Activated B cell treated with CpG ODN at 0.5 μM for 24 hours (primary cell): ENCODE measurements at regions not wholly inside any gene's neighbourhood (a gene's known extent, or its start where the extent isn't known, plus 50 kb on each side); places are given as distances from the start of the nearest gene placed in this dataset.
"Not testable (repeated sequence)": the region's sequence is repeated elsewhere in the genome, so short reads cannot be mapped to it uniquely, and the experiment has no call there.

Experiments used
- ATAC-seq: fragments of 200-7000 bp; cut with Tn5 transposase; one replicate; pipeline ENCODE4 v1.10.0; 2021; ENCODE audit warnings: low read depth, mild to moderate bottlenecking, moderate library complexity
- CTCF ChIA-PET: fragments of 350-600 bp; sonication (Branson Sonifier 250); formaldehyde crosslinking; loops from one replicate; lab custom pipeline; 2021; ENCODE audit warnings: antibody characterized with exemption; lab: Charles Lee
- POLR2A ChIA-PET: fragments of 350-600 bp; sonication (Branson Sonifier 250); formaldehyde crosslinking; loops from one replicate; lab custom pipeline; 2021; ENCODE audit warnings: antibody characterized with exemption; lab: Charles Lee
- DNase-seq: peaks from one replicate; pipeline ENCODE4 v3.0.0; 2022
- H3K27ac Mint-ChIP-seq: one replicate; pipeline ENCODE4 v1.8.0; 2020; ENCODE audit warnings: mixed read lengths
- H3K27me3 Mint-ChIP-seq: one replicate; pipeline ENCODE4 v1.8.0; 2021; ENCODE audit warnings: mixed read lengths
- H3K36me3 Mint-ChIP-seq: one replicate; pipeline ENCODE4 v1.8.0; 2021; ENCODE audit warnings: low read depth, mixed read lengths
- H3K4me1 Mint-ChIP-seq: one replicate; pipeline ENCODE4 v1.8.0; 2021; ENCODE audit warnings: mixed read lengths
- H3K4me3 Mint-ChIP-seq: one replicate; pipeline ENCODE4 v1.8.0; 2020; ENCODE audit warnings: mild to moderate bottlenecking, mixed read lengths
- H3K9me3 Mint-ChIP-seq: one replicate; pipeline ENCODE4 v1.8.0; 2020; ENCODE audit warnings: mixed read lengths
- CTCF ChIP-seq: fragments of 200-600 bp; IDR thresholded peaks from one replicate; pipeline ENCODE4 v1.8.0; 2022; ENCODE audit warnings: antibody characterized with exemption, mild to moderate bottlenecking
- intact Hi-C: fragments of 100-400 bp; cut with micrococcal nuclease; formaldehyde crosslinking; loops from one replicate; pipeline ENCODE4 v1.15.1; 2024

GRCh38 chr5:145661737-145662485, 173.2 kb downstream of the PRELID2 start:
- no peak for TF ChIP-seq CTCF
- Mint-ChIP-seq H3K36me3 (no peaks in the 10 kb centered on the region), H3K9me3 (no peaks in the 10 kb centered on the region), H3K27ac (no peak overlapping the region), H3K4me3 (no peak overlapping the region), H3K27me3 (no peaks in the 10 kb centered on the region), H3K4me1 (no peaks in the 10 kb centered on the region)
- ATAC-seq (no peak), DNase-seq (no peak)
- ChIA-PET CTCF (no interaction called here), POLR2A (no interaction called here)
- intact Hi-C loops, result no loop called here

- no peaks in the 10 kb centered on the region for H3K9me3 Mint-ChIP-seq
- CTCF ChIA-PET, result no interaction called here
Measured at GRCh38 chr5:145660897-145661640, 174.1 kb downstream of the PRELID2 start.

GRCh38 chr5:145658435-145658834, 176.7 kb downstream of the PRELID2 start:
- Mint-ChIP-seq H3K27me3 (no peaks in the 10 kb centered on the region), H3K36me3 (no peaks in the 10 kb centered on the region), H3K4me3 (no peak overlapping the region), H3K27ac (no peak overlapping the region), H3K4me1 (no peaks in the 10 kb centered on the region), H3K9me3 (peaks cover 4% of the 10 kb centered on the region)
- CTCF ChIA-PET, result no interaction called here
- DNase-seq (no peak), ATAC-seq (no peak)
- POLR2A ChIA-PET, result no interaction called here
- TF ChIP-seq CTCF, result no peak
- intact Hi-C loops, result no loop called here

More at GRCh38 chr5:145660897-145661640, 174.1 kb downstream of the PRELID2 start:
- H3K4me1 Mint-ChIP-seq, result no peaks in the 10 kb centered on the region
- no peak overlapping the region for H3K27ac Mint-ChIP-seq
- intact Hi-C loops, result no loop called here
- H3K4me3 Mint-ChIP-seq, result no peak overlapping the region
- H3K27me3 Mint-ChIP-seq, result no peaks in the 10 kb centered on the region
- no peak for DNase-seq
- POLR2A ChIA-PET, result no interaction called here
- no peak for ATAC-seq
- TF ChIP-seq CTCF, result no peak
- H3K36me3 Mint-ChIP-seq, result no peaks in the 10 kb centered on the region

GRCh38 chr5:145652700-145653099, 182.4 kb downstream of the PRELID2 start:
- H3K36me3 Mint-ChIP-seq, H3K4me1 Mint-ChIP-seq, CTCF ChIA-PET, intact Hi-C loops, H3K27me3 Mint-ChIP-seq, POLR2A ChIA-PET, H3K4me3 Mint-ChIP-seq, H3K27ac Mint-ChIP-seq, ATAC-seq, DNase-seq: not testable (repeated sequence)
- H3K9me3 Mint-ChIP-seq, result peaks cover 16% of the 10 kb centered on the region

GRCh38 chr5:145647137-145647536, 188.0 kb downstream of the PRELID2 start:
- DNase-seq, ATAC-seq, H3K27me3 Mint-ChIP-seq, H3K36me3 Mint-ChIP-seq, H3K4me3 Mint-ChIP-seq, CTCF ChIA-PET, intact Hi-C loops, H3K27ac Mint-ChIP-seq, H3K4me1 Mint-ChIP-seq, POLR2A ChIA-PET: not testable (repeated sequence)
- H3K9me3 Mint-ChIP-seq, result peaks cover 21% of the 10 kb centered on the region

GRCh38 chr5:145643214-145643613, 191.9 kb downstream of the PRELID2 start:
- DNase-seq, CTCF ChIA-PET, H3K4me1 Mint-ChIP-seq, H3K4me3 Mint-ChIP-seq, H3K27ac Mint-ChIP-seq, intact Hi-C loops, ATAC-seq, H3K36me3 Mint-ChIP-seq, H3K27me3 Mint-ChIP-seq, POLR2A ChIA-PET: not testable (repeated sequence)
- peaks cover 17% of the 10 kb centered on the region for H3K9me3 Mint-ChIP-seq
